Thyroid gland (tissue), 4 donors: ENCODE measurements at regions not wholly inside any gene's neighbourhood (a gene's known extent, or its start where the extent isn't known, plus 50 kb on each side); places are given as distances from the start of the nearest gene placed in this dataset.

Experiments
- DNase-seq, 2 donors: peaks; one replicate each; pipeline ENCODE4 v3.0.0-alpha.2; 2019
- H3K27ac ChIP-seq, 3 donors: fragments of 200-600 bp; sonication (generic); 1 replicate in 2 of 3; 2 replicates in 1 of 3; pipeline ENCODE4 v1.5.1; 2016 to 2019; ENCODE audit warnings: mild to moderate bottlenecking in 1 of 3, moderate library complexity in 1 of 3
- H3K27me3 ChIP-seq: fragments of 200-600 bp; sonication (generic); one replicate; pipeline ENCODE4 v1.5.1; 2019
- H3K36me3 ChIP-seq, 2 donors: fragments of 200-600 bp; sonication (generic); one replicate each; pipeline ENCODE4 v1.5.1; 2016 to 2019
- H3K4me1 ChIP-seq, 2 donors: fragments of 200-600 bp; sonication (generic); one replicate each; pipeline ENCODE4 v1.5.1; 2017 to 2019
- H3K4me3 ChIP-seq, 3 donors: fragments of 200-600 bp; sonication (generic); replicated peaks in 1 of 3; 1 replicate in 2 of 3; 2 replicates in 1 of 3; pipeline ENCODE4 v1.5.1; 2016; ENCODE audit warnings: mild to moderate bottlenecking in 1 of 3
- H3K9me3 ChIP-seq: fragments of 200-600 bp; sonication (generic); one replicate; pipeline ENCODE4 v1.5.1; 2017
- POLR2A ChIP-seq, 2 donors: fragments of 450-650 bp; IDR thresholded peaks; one replicate each; pipeline ENCODE4 v1.6.1; 2017; ENCODE audit warnings: antibody characterized with exemption in 2 of 2, mild to moderate bottlenecking in 2 of 2, moderate library complexity in 1 of 2
- WGBS, 2 donors: methylation state at CpG; one replicate each; pipeline ENCODE4 v1.1.5; 2017; 5-methylcytosine and 5-hydroxymethylcytosine counted together
- intact Hi-C: fragments of 100-400 bp; cut with DNase I; formaldehyde crosslinking; loops from one replicate; pipeline ENCODE4 v1.15.1; 2023
- TF ChIP-seq, protein P1 (sequence below), 6 experiments: fragments of 200-600 bp in 3 of 6; fragments of 450-650 bp in 3 of 6; sonication (generic) in 3 of 6; IDR thresholded peaks; one replicate each; pipeline ENCODE4 v1.5.1; 2016 to 2019; ENCODE audit warnings: antibody characterized with exemption in 6 of 6, mild to moderate bottlenecking in 2 of 6, inconsistent platforms in 1 of 6, moderate library complexity in 1 of 6

DNA sequence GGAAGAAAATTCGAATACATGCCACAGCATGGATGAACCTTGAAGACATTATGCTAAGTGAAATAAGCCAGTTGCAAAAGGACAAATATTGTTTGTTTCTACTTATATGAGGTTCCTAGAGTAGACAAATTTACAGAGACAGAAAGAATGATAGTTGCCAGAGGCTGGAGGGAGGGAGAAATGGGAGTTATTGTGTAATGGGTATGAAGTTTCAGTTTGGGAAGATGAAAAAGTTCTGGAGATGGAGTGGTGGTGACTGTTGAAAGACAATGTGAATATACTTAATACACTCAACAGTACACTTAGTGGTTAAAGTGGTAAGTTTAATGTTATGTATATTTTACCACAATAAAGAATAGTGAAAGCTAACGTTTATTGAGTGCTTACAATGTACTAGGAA lies 99.6 kb upstream of the SLC44A1 start:
- Histone ChIP-seq H3K27ac (no peak overlapping the region), H3K36me3 (no peaks in the 10 kb centered on the region), H3K4me1 (no peaks in the 10 kb centered on the region), H3K4me3 (no peak overlapping the region), H3K9me3 (no peaks in the 10 kb centered on the region), H3K27me3 (no peaks in the 10 kb centered on the region)
- DNase-seq: no peak
- WGBS, 2 donors: 72 to 88% methylated on average over 2 of the region's 2 CpGs
- intact Hi-C loops: loop anchor here (10.0 kb wide), 1 partner anchor 70 kb away; no protein-coding TSS in a partner anchor
- no peak for TF ChIP-seq POLR2A (IDR thresholded peaks at IDR 0.05)
- TF ChIP-seq, protein P1, sequence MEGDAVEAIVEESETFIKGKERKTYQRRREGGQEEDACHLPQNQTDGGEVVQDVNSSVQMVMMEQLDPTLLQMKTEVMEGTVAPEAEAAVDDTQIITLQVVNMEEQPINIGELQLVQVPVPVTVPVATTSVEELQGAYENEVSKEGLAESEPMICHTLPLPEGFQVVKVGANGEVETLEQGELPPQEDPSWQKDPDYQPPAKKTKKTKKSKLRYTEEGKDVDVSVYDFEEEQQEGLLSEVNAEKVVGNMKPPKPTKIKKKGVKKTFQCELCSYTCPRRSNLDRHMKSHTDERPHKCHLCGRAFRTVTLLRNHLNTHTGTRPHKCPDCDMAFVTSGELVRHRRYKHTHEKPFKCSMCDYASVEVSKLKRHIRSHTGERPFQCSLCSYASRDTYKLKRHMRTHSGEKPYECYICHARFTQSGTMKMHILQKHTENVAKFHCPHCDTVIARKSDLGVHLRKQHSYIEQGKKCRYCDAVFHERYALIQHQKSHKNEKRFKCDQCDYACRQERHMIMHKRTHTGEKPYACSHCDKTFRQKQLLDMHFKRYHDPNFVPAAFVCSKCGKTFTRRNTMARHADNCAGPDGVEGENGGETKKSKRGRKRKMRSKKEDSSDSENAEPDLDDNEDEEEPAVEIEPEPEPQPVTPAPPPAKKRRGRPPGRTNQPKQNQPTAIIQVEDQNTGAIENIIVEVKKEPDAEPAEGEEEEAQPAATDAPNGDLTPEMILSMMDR (IDR thresholded peaks at IDR 0.05): no peak

DNA sequence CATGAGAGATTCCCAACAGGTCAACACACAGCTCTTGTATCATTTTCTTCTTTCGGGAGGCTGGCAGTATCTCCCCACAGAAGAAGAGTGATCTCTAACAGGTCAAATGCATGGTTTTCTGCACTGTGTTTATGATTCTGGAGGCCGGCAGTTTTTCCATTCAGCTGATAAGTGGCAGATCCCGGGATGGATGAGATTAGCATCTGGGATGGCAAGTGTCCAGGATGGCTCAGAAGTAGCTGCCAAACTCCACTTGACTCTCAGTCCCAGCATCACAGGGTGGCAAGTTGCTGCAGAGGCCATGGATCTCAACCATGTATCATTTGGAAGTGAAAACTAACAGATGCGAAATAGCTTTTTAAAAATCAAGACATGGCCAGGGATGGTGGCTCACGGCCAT lies 97.8 kb upstream of the SLC44A1 start:
- no peak for DNase-seq
- intact Hi-C loops: loop anchor here (10.0 kb wide), 1 partner anchor 72 kb away; no protein-coding TSS in a partner anchor
- TF ChIP-seq, protein P1 (IDR thresholded peaks at IDR 0.05): no peak
- no peak for TF ChIP-seq POLR2A (IDR thresholded peaks at IDR 0.05)

DNA sequence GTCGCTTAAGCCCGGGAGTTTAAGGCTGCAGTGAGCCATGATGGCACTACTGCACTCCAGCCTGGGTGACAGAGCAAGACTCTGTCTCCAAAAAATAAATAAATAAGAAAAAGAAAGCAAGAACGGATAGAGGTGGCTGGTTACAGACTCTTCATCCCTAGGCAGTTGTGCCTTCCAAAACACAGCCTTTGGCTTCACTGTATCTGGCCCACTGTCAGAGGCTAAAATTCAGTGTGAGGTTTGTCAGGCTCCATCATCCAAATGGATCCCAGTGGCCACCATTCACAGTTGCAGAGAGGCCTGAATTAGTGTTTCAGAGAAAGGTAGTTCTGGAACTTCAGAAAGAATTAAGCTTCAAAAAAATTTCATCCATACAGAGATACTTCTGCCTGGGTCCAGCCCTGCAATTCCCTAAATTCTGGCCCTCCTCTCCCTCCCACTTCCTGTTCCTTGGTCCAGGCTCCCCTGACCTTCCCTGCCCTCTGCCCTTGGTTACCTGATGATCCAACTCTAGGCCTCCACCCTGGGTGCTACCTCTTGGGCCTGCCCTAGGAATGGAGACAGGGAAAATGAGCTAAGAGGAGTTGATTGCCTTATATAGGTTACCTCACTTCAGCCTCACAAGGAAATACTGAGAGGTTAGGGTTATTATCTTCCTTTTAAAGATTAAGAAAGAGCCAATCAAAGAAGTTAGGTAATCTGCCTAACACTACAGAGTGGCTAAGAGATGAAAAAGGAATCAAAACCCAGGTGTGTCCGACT lies 97.2 kb upstream of the SLC44A1 start:
- Histone ChIP-seq H3K27me3 (no peaks in the 10 kb centered on the region), H3K4me3 (no peak overlapping the region), H3K9me3 (no peaks in the 10 kb centered on the region), H3K27ac (no peak overlapping the region), H3K4me1 (peaks cover 10 to 12% of the 10 kb centered on the region in 2 donors), H3K36me3 (no peaks in the 10 kb centered on the region)
- no peak for TF ChIP-seq POLR2A (IDR thresholded peaks at IDR 0.05)
- TF ChIP-seq, protein P1 (IDR thresholded peaks at IDR 0.05): no peak
- 66 to 82% methylated on average over 4 of the region's 4 CpGs for WGBS, 2 donors
- no peak for DNase-seq
- intact Hi-C loops: loop anchor here (10.0 kb wide), 1 partner anchor 72 kb away; no protein-coding TSS in a partner anchor

More for the DNA sequence above, 97.8 kb upstream of the SLC44A1 start:
- Histone ChIP-seq H3K27ac (no peak overlapping the region), H3K4me1 (peaks cover 9% of the 10 kb centered on the region in 2 donors), H3K9me3 (no peaks in the 10 kb centered on the region), H3K36me3 (no peaks in the 10 kb centered on the region), H3K27me3 (no peaks in the 10 kb centered on the region), H3K4me3 (no peak overlapping the region)
- WGBS, 2 donors: 67 to 69% methylated on average over 5 of the region's 5 CpGs

DNA sequence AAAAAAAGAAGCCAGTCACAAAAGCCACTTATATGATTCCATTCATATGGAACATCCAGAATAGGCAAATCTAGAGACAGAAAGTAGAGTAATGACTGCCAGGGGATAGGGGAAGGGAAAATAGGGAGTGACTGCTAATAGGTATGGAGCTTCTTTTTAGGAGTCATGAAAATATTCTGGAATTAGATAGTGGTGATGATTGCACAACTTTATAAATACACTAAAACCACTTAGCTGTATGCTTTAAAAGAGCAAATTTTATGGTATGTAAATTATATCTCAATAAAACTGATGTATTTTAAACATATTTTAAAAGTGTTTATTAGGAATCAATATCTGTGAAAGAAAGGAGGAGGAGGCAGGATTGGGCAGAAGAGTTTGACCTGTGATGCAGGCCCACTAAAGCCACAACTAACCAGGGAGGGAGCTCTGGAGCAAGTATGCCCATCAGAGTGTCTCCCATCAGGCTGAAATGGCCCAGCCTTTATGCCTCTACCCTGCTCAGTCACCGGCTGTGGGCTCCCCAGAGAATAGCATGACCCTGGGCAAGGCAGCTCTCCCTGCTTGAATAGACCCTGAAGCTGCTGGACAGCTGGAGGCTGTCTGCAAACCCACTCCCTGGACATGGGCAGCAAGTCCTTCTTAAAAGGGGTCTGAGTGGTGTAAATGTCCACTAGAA lies 96.0 kb upstream of the SLC44A1 start:
- Histone ChIP-seq H3K27me3 (no peaks in the 10 kb centered on the region), H3K9me3 (no peaks in the 10 kb centered on the region), H3K36me3 (no peaks in the 10 kb centered on the region), H3K27ac (no peak overlapping the region), H3K4me1 (peaks cover 10 to 12% of the 10 kb centered on the region in 2 donors), H3K4me3 (no peak overlapping the region)
- intact Hi-C loops: loop anchor here (10.0 kb wide), 1 partner anchor 74 kb away; no protein-coding TSS in a partner anchor
- TF ChIP-seq, protein P1 (IDR thresholded peaks at IDR 0.05): no peak
- TF ChIP-seq POLR2A (IDR thresholded peaks at IDR 0.05): no peak
- no peak for DNase-seq
- WGBS, 2 donors: 17 to 45% methylated on average over 1 of the region's 1 CpG
